Natural killer cell (primary cell): ENCODE measurements at regions not wholly inside any gene's neighbourhood (a gene's known extent, or its start where the extent isn't known, plus 50 kb on each side); places are given as distances from the start of the nearest gene placed in this dataset.

ENCODE experiments used
- ATAC-seq, 3 donors: fragments of 150-1000 bp in 2 of 3; fragments of 200-7000 bp in 1 of 3; cut with Tn5 transposase; 1 replicate in 1 of 3; 2 replicates in 2 of 3; pipeline ENCODE4 v1.10.0; 2021; ENCODE audit warnings: mild to moderate bottlenecking in 2 of 3, moderate library complexity in 2 of 3
- DNase-seq, 2 donors: peaks; one replicate each; pipeline versions ENCODE4 v3.0.0 to v3.0.0-alpha.2; 2013 to 2021; ENCODE audit warnings: mixed read lengths in 1 of 2
- H3K27ac ChIP-seq: one replicate; pipeline ENCODE4 v1.5.1; 2013; ENCODE audit warnings: mild to moderate bottlenecking, low read length
- H3K27me3 ChIP-seq: one replicate; pipeline ENCODE4 v1.6.1; 2013; ENCODE audit warnings: low read length; ENCODE audit not compliant: control insufficient read depth, insufficient read depth
- H3K36me3 ChIP-seq: one replicate; pipeline ENCODE4 v1.6.1; 2013; ENCODE audit warnings: low read length; ENCODE audit not compliant: control insufficient read depth, insufficient read depth
- H3K4me1 ChIP-seq: one replicate; pipeline ENCODE4 v1.6.1; 2013; ENCODE audit warnings: low read length; ENCODE audit not compliant: control insufficient read depth, insufficient read depth
- H3K4me3 ChIP-seq: one replicate; pipeline ENCODE4 v1.5.1; 2013; ENCODE audit warnings: low read length
- H3K9me3 ChIP-seq: one replicate; pipeline ENCODE4 v1.6.1; 2013; ENCODE audit warnings: low read length; ENCODE audit not compliant: control insufficient read depth, insufficient read depth
- H3K27ac Mint-ChIP-seq, 2 donors: one replicate each; pipeline ENCODE4 v1.8.0; 2022; ENCODE audit warnings: mild to moderate bottlenecking in 2 of 2, mixed read lengths in 2 of 2, moderate library complexity in 1 of 2
- H3K27me3 Mint-ChIP-seq, 2 donors: one replicate each; pipeline ENCODE4 v1.8.0; 2022; ENCODE audit warnings: low read depth in 2 of 2, mixed read lengths in 2 of 2
- H3K36me3 Mint-ChIP-seq: one replicate; pipeline ENCODE4 v1.8.0; 2022; ENCODE audit warnings: mixed read lengths
- H3K4me1 Mint-ChIP-seq, 2 donors: one replicate each; pipeline ENCODE4 v1.8.0; 2022; ENCODE audit warnings: mixed read lengths in 2 of 2
- H3K4me3 Mint-ChIP-seq: one replicate; pipeline ENCODE4 v1.8.0; 2022; ENCODE audit warnings: mild to moderate bottlenecking, moderate library complexity, mixed read lengths
- H3K9me3 Mint-ChIP-seq, 2 donors: one replicate each; pipeline ENCODE4 v1.8.0; 2022; ENCODE audit warnings: mixed read lengths in 2 of 2
- WGBS: methylation state at CpG from one replicate; pipeline ENCODE4 v1.1.7; 2013; ENCODE audit warnings: missing lambda C conversion rate; ENCODE audit not compliant: insufficient coverage; 5-methylcytosine and 5-hydroxymethylcytosine counted together
- intact Hi-C: fragments of 100-400 bp; cut with micrococcal nuclease; formaldehyde crosslinking; loops from one replicate; pipeline ENCODE4 v1.14.2; 2022
- TF ChIP-seq, protein P1 (sequence below): fragments of 200-600 bp; IDR thresholded peaks from one replicate; pipeline ENCODE4 v1.8.0; 2022; ENCODE audit warnings: antibody characterized with exemption

DNA sequence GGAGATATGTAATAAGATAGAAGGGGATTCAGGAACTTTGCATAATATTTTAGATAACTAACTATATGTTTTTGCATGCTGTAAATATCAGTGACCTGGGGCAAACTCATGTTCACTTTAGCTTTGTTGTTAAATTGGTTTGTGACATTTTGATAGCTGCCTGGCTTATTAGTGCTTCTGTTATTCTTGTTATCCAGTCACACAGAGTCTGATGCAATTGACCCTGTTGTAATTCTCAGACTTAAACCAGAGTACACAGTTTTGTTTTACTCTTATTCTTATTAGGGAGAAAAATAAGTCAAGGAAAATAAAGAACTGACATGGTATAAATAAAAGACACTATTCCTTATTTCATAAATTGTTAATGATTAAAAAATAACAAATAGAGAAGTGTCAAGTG lies 516.7 kb upstream of the SLIT2 start:
- no peaks in the 10 kb centered on the region for H3K27me3 ChIP-seq
- ATAC-seq (no peak), DNase-seq (no peak)
- H3K4me3 ChIP-seq, result no peak overlapping the region
- no peak overlapping the region for H3K4me3 Mint-ChIP-seq
- H3K36me3 Mint-ChIP-seq, result no peaks in the 10 kb centered on the region
- H3K27me3 Mint-ChIP-seq, result no peaks in the 10 kb centered on the region
- no peaks in the 10 kb centered on the region for H3K9me3 ChIP-seq
- H3K9me3 Mint-ChIP-seq, result peaks cover 14 to 16% of the 10 kb centered on the region in 2 donors
- no peak overlapping the region for H3K27ac ChIP-seq
- no peaks in the 10 kb centered on the region for H3K4me1 ChIP-seq
- intact Hi-C loops, result no loop called here
- no peak overlapping the region for H3K27ac Mint-ChIP-seq
- TF ChIP-seq, protein P1, sequence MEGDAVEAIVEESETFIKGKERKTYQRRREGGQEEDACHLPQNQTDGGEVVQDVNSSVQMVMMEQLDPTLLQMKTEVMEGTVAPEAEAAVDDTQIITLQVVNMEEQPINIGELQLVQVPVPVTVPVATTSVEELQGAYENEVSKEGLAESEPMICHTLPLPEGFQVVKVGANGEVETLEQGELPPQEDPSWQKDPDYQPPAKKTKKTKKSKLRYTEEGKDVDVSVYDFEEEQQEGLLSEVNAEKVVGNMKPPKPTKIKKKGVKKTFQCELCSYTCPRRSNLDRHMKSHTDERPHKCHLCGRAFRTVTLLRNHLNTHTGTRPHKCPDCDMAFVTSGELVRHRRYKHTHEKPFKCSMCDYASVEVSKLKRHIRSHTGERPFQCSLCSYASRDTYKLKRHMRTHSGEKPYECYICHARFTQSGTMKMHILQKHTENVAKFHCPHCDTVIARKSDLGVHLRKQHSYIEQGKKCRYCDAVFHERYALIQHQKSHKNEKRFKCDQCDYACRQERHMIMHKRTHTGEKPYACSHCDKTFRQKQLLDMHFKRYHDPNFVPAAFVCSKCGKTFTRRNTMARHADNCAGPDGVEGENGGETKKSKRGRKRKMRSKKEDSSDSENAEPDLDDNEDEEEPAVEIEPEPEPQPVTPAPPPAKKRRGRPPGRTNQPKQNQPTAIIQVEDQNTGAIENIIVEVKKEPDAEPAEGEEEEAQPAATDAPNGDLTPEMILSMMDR, result no peak
- H3K4me1 Mint-ChIP-seq, result peaks cover 0 to 4% of the 10 kb centered on the region in 2 donors
- no peaks in the 10 kb centered on the region for H3K36me3 ChIP-seq

GRCh38 chr4:19729886-19730651 lies 521.6 kb upstream of the SLIT2 start:
- no peak overlapping the region for H3K27ac Mint-ChIP-seq
- no peaks in the 10 kb centered on the region for H3K27me3 Mint-ChIP-seq
- Histone ChIP-seq H3K27ac (no peak overlapping the region), H3K4me1 (no peaks in the 10 kb centered on the region), H3K27me3 (no peaks in the 10 kb centered on the region), H3K9me3 (no peaks in the 10 kb centered on the region), H3K4me3 (no peak overlapping the region), H3K36me3 (no peaks in the 10 kb centered on the region)
- no peak overlapping the region for H3K4me3 Mint-ChIP-seq
- peaks cover 0 to 9% of the 10 kb centered on the region in 2 donors for H3K4me1 Mint-ChIP-seq
- no peaks in the 10 kb centered on the region for H3K36me3 Mint-ChIP-seq
- TF ChIP-seq, protein P1, result no peak
- ATAC-seq (no peak), DNase-seq (no peak)
- peaks cover 17 to 18% of the 10 kb centered on the region in 2 donors for H3K9me3 Mint-ChIP-seq
- intact Hi-C loops, result no loop called here
- WGBS, result 2% methylated on average over 6 of the region's 8 CpGs

DNA sequence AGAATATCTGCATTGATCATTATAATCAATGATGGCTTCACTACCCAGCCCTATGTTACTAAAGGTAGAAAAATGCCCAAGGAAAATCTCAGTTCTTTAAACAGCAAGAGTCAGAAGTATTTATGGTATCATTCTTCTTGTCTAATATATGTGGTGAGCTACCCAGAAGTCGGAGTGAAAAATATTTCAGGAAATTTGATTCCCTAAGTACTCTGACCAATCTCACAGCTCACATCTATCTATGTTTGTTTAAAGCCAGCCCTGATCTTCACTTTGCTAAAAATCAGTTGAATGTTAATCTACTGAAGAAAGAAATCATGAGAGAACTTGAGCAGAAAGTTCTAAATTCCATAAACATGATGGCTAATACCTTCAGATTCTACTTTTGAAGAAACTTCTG lies 522.9 kb upstream of the SLIT2 start:
- intact Hi-C loops, result no loop called here
- no peaks in the 10 kb centered on the region for H3K9me3 ChIP-seq
- Mint-ChIP-seq H3K27ac (no peak overlapping the region), H3K27me3 (no peaks in the 10 kb centered on the region), H3K4me1 (peaks cover 0 to 9% of the 10 kb centered on the region in 2 donors), H3K36me3 (no peaks in the 10 kb centered on the region), H3K4me3 (no peak overlapping the region), H3K9me3 (peaks cover 13 to 18% of the 10 kb centered on the region in 2 donors)
- WGBS, result 80% methylated on average over 1 of the region's 1 CpG
- ATAC-seq (no peak), DNase-seq (no peak)
- no peak overlapping the region for H3K4me3 ChIP-seq
- TF ChIP-seq, protein P1, result no peak
- no peaks in the 10 kb centered on the region for H3K36me3 ChIP-seq
- no peaks in the 10 kb centered on the region for H3K27me3 ChIP-seq
- no peak overlapping the region for H3K27ac ChIP-seq
- no peaks in the 10 kb centered on the region for H3K4me1 ChIP-seq

DNA sequence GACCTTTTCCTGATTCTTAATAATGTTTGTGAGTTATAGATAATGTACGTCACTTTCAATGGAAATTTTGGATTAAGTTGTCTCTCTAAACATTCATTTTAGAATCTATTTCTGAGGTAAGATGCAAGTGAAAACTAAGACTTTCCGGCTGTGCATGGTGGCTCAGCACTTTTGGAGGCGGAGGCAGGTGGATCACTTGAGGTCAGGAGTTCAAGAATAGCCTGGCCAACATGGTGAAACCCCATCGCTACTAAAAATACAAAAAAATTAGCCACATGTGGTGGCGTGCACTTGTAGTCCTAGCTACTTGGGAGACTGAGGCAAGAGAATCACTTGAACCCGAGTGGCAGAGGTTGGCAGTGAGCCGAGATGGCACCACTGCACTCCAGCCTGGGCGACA lies 524.6 kb upstream of the SLIT2 start:
- H3K36me3 Mint-ChIP-seq, result no peaks in the 10 kb centered on the region

More for the DNA sequence above, 524.6 kb upstream of the SLIT2 start:
- 93% methylated on average over 7 of the region's 8 CpGs for WGBS
- H3K4me1 ChIP-seq, result no peaks in the 10 kb centered on the region
- Mint-ChIP-seq H3K9me3 (peaks cover 20 to 26% of the 10 kb centered on the region in 2 donors), H3K4me1 (peaks cover 0 to 9% of the 10 kb centered on the region in 2 donors), H3K4me3 (no peak overlapping the region), H3K27ac (no peak overlapping the region), H3K27me3 (no peaks in the 10 kb centered on the region)
- no peak overlapping the region for H3K27ac ChIP-seq
- H3K9me3 ChIP-seq, result no peaks in the 10 kb centered on the region
- no peak overlapping the region for H3K4me3 ChIP-seq
- TF ChIP-seq, protein P1, result no peak
- no peak for ATAC-seq
- intact Hi-C loops, result no loop called here
- no peaks in the 10 kb centered on the region for H3K27me3 ChIP-seq
- DNase-seq, result no peak
- H3K36me3 ChIP-seq, result no peaks in the 10 kb centered on the region
